HEK293 (cell line): ENCODE measurements at regions not wholly inside any gene's neighbourhood (a gene's known extent, or its start where the extent isn't known, plus 50 kb on each side); places are given as distances from the start of the nearest gene placed in this dataset.

Experiments used
- CTCF ChIP-seq: fragments of 450-650 bp; formaldehyde crosslinking; IDR thresholded peaks from 2 replicates; pipeline ENCODE4 v1.5.1; 2016; ENCODE audit warnings: missing biosample characterization, missing genetic modification characterization
- RBAK ChIP-seq: fragments of 450-650 bp; formaldehyde crosslinking; IDR thresholded peaks from 2 replicates; pipeline ENCODE4 v1.5.1; 2016; ENCODE audit warnings: missing biosample characterization, missing genetic modification characterization
- ZNF26 ChIP-seq: fragments of 450-650 bp; formaldehyde crosslinking; IDR thresholded peaks from 2 replicates; pipeline ENCODE4 v1.5.1; 2016; ENCODE audit warnings: missing biosample characterization, missing genetic modification characterization
- ZNF473 ChIP-seq: fragments of 450-650 bp; formaldehyde crosslinking; IDR thresholded peaks from 2 replicates; pipeline ENCODE4 v1.5.1; 2017; ENCODE audit warnings: missing biosample characterization, missing genetic modification characterization
- ZNF664 ChIP-seq: fragments of 450-650 bp; formaldehyde crosslinking; IDR thresholded peaks from 2 replicates; pipeline ENCODE4 v1.5.1; 2016; ENCODE audit warnings: missing biosample characterization, missing genetic modification characterization
- ZNF692 ChIP-seq: fragments of 450-650 bp; formaldehyde crosslinking; IDR thresholded peaks from 2 replicates; pipeline ENCODE4 v1.5.1; 2016; ENCODE audit warnings: missing biosample characterization, missing genetic modification characterization
- ZSCAN5A ChIP-seq: fragments of 450-650 bp; formaldehyde crosslinking; IDR thresholded peaks from 2 replicates; pipeline ENCODE4 v1.5.1; 2016; ENCODE audit warnings: missing biosample characterization, missing genetic modification characterization

- TF ChIP-seq CTCF, result no peak
- no peak for TF ChIP-seq ZNF692 (tag by site-specific recombination)
- TF ChIP-seq ZNF473 (tag by site-specific recombination), result no peak
- no peak for TF ChIP-seq ZNF26 (tag by site-specific recombination)
- no peak for TF ChIP-seq ZSCAN5A (tag by site-specific recombination)
- TF ChIP-seq RBAK, result no peak
- TF ChIP-seq ZNF664, result no peak
These were observed 313.1 kb downstream of the WDR72 start for GRCh38 chr15:53446376-53446775.
